ENCODE measurements at regions not wholly inside any gene's neighbourhood (a gene's known extent, or its start where the extent isn't known, plus 50 kb on each side); places are given as distances from the start of the nearest gene placed in this dataset.

GRCh38 chr21:36555199-36555800 is 75.4 kb upstream of the CLDN14 start:
- DNase-seq (ENCODE audit: low read depth), result no peak

- no peak for DNase-seq (ENCODE audit: low read depth)
Measured at GRCh38 chr21:36557316-36557715, 77.4 kb upstream of the CLDN14 start.

- no peak for DNase-seq (ENCODE audit: low read depth)
Measured at GRCh38 chr21:36560933-36561575, 81.1 kb upstream of the CLDN14 start.

GRCh38 chr21:36563341-36563926 is 83.5 kb upstream of the CLDN14 start:
- no peak for DNase-seq (ENCODE audit: low read depth)

GRCh38 chr21:36564647-36565046 is 84.7 kb upstream of the CLDN14 start:
- no peak for DNase-seq (ENCODE audit: low read depth)

- no peak for DNase-seq (ENCODE audit: low read depth)
Measured at GRCh38 chr21:36565540-36565939, 85.6 kb upstream of the CLDN14 start.

GRCh38 chr21:36566644-36567043 is 86.7 kb upstream of the CLDN14 start:
- DNase-seq (ENCODE audit: low read depth), result no peak

GRCh38 chr21:36567216-36567885 is 87.4 kb upstream of the CLDN14 start:
- no peak for DNase-seq (ENCODE audit: low read depth)

- DNase-seq (ENCODE audit: low read depth), result no peak
Measured at GRCh38 chr21:36569511-36569910, 89.6 kb upstream of the CLDN14 start.

- DNase-seq (ENCODE audit: low read depth), result no peak
Measured at GRCh38 chr21:36571556-36571955, 91.6 kb upstream of the CLDN14 start.

GRCh38 chr21:36572039-36572438 is 92.1 kb upstream of the CLDN14 start:
- no peak for DNase-seq (ENCODE audit: low read depth)

- DNase-seq (ENCODE audit: low read depth), result no peak
Measured at GRCh38 chr21:36575306-36575705, 95.4 kb upstream of the CLDN14 start.

GRCh38 chr21:36576441-36576840 is 96.5 kb upstream of the CLDN14 start:
- DNase-seq (ENCODE audit: low read depth), result no peak

- DNase-seq (ENCODE audit: low read depth), result no peak
Measured at GRCh38 chr21:36579898-36580297, 100.0 kb upstream of the CLDN14 start.

GRCh38 chr21:36582271-36582670 is 102.3 kb upstream of the CLDN14 start:
- no peak for DNase-seq (ENCODE audit: low read depth)

- DNase-seq (ENCODE audit: low read depth), result no peak
Measured at GRCh38 chr21:36583591-36583990, 103.7 kb upstream of the CLDN14 start.

GRCh38 chr21:36584980-36585940 is 105.3 kb upstream of the CLDN14 start:
- no peak for DNase-seq (ENCODE audit: low read depth)

- DNase-seq (ENCODE audit: low read depth), result no peak
Measured at GRCh38 chr21:36587388-36587787, 107.5 kb upstream of the CLDN14 start.

- DNase-seq (ENCODE audit: low read depth), result peak; percentile 12
Measured at GRCh38 chr21:36589352-36589971, 109.5 kb upstream of the SIM2 start.

GRCh38 chr21:36591326-36591970 is 107.5 kb upstream of the SIM2 start:
- DNase-seq (ENCODE audit: low read depth), result no peak

- no peak for DNase-seq (ENCODE audit: low read depth)
Measured at GRCh38 chr21:36596174-36596573, 102.7 kb upstream of the SIM2 start.
